Testis (tissue), 2 donors: ENCODE measurements at regions not wholly inside any gene's neighbourhood (a gene's known extent, or its start where the extent isn't known, plus 50 kb on each side); places are given as distances from the start of the nearest gene placed in this dataset.

Experiments
- DNase-seq: peaks from one replicate; pipeline ENCODE4 v3.0.0-alpha.2; 2019
- H3K27ac ChIP-seq, 2 donors: fragments of 200-600 bp; sonication (generic); one replicate each; pipeline ENCODE4 v1.5.1; 2019
- H3K27me3 ChIP-seq: fragments of 200-600 bp; sonication (generic); one replicate; pipeline ENCODE4 v1.5.1; 2019
- H3K36me3 ChIP-seq: fragments of 200-600 bp; sonication (generic); one replicate; pipeline ENCODE4 v1.5.1; 2017; ENCODE audit warnings: low read depth; ENCODE audit errors: missing control alignments
- H3K4me1 ChIP-seq: fragments of 200-600 bp; sonication (generic); one replicate; pipeline ENCODE4 v1.5.1; 2019
- H3K4me3 ChIP-seq, 2 donors: fragments of 200-600 bp; sonication (generic); one replicate each; pipeline ENCODE4 v1.5.1; 2017 to 2019
- H3K9me3 ChIP-seq: fragments of 200-600 bp; sonication (generic); one replicate; pipeline ENCODE4 v1.5.1; 2017
- CTCF ChIP-seq, 3 experiments: fragments of 450-650 bp in 2 of 3; fragments of 200-600 bp in 1 of 3; sonication (generic) in 1 of 3; IDR thresholded peaks; one replicate each; pipeline ENCODE4 v1.5.1; 2016 to 2019; ENCODE audit warnings: antibody characterized with exemption in 3 of 3, mild to moderate bottlenecking in 2 of 3, moderate library complexity in 1 of 3
- POLR2A ChIP-seq: fragments of 450-650 bp; IDR thresholded peaks from one replicate; pipeline ENCODE4 v1.6.1; 2017; ENCODE audit warnings: antibody characterized with exemption, mild to moderate bottlenecking, moderate library complexity
- WGBS, 2 donors: methylation state at CpG; one replicate each; pipeline ENCODE4 v1.1.5; 2018; 5-methylcytosine and 5-hydroxymethylcytosine counted together
- intact Hi-C: fragments of 100-400 bp; cut with DNase I; formaldehyde crosslinking; loops from one replicate; pipeline ENCODE4 v1.15.1; 2023; ENCODE audit warnings: low total_unique reads

GRCh38 chr2:173783382-173783781, 181.8 kb downstream of the SP3 start:
- intact Hi-C loops, result no loop called here
- no peak overlapping the region for H3K27ac ChIP-seq

GRCh38 chr2:173785813-173786212, 179.4 kb downstream of the SP3 start:
- DNase-seq, result no peak
- no peaks in the 10 kb centered on the region for H3K36me3 ChIP-seq
- H3K27ac ChIP-seq, result no peak overlapping the region
- no peak overlapping the region for H3K4me3 ChIP-seq
- no peaks in the 10 kb centered on the region for H3K9me3 ChIP-seq
- H3K4me1 ChIP-seq, result no peaks in the 10 kb centered on the region
- TF ChIP-seq POLR2A (no peak), CTCF (IDR thresholded peaks at IDR 0.05) (no peak)
- WGBS, 2 donors, result 92 to 93% methylated on average over 3 of the region's 3 CpGs
- intact Hi-C loops, result no loop called here
- H3K27me3 ChIP-seq, result no peaks in the 10 kb centered on the region

More at GRCh38 chr2:173783382-173783781, 181.8 kb downstream of the SP3 start:
- Histone ChIP-seq H3K36me3 (no peaks in the 10 kb centered on the region), H3K4me3 (no peak overlapping the region), H3K9me3 (no peaks in the 10 kb centered on the region), H3K27me3 (no peaks in the 10 kb centered on the region), H3K4me1 (no peaks in the 10 kb centered on the region)
- TF ChIP-seq POLR2A (no peak), CTCF (IDR thresholded peaks at IDR 0.05) (no peak)
- WGBS, 2 donors, result 56% methylated on average over 4 of the region's 4 CpGs
- no peak for DNase-seq

- WGBS, 2 donors, result 67 to 77% methylated on average over 7 of the region's 7 CpGs
- H3K27me3 ChIP-seq, result no peaks in the 10 kb centered on the region
- DNase-seq, result no peak
- TF ChIP-seq CTCF (IDR thresholded peaks at IDR 0.05) (no peak), POLR2A (no peak)
- H3K4me1 ChIP-seq, result no peaks in the 10 kb centered on the region
- no peak overlapping the region for H3K4me3 ChIP-seq
- no peaks in the 10 kb centered on the region for H3K36me3 ChIP-seq
- no peak overlapping the region for H3K27ac ChIP-seq
- no peaks in the 10 kb centered on the region for H3K9me3 ChIP-seq
- intact Hi-C loops, result no loop called here
Measured at GRCh38 chr2:173791502-173791901, 173.7 kb downstream of the SP3 start.

- intact Hi-C loops, result no loop called here
- Histone ChIP-seq H3K36me3 (no peaks in the 10 kb centered on the region), H3K27ac (no peak overlapping the region), H3K4me3 (no peak overlapping the region), H3K27me3 (no peaks in the 10 kb centered on the region), H3K4me1 (no peaks in the 10 kb centered on the region), H3K9me3 (no peaks in the 10 kb centered on the region)
- 90 to 97% methylated on average over 7 of the region's 7 CpGs for WGBS, 2 donors
- TF ChIP-seq POLR2A (no peak), CTCF (IDR thresholded peaks at IDR 0.05) (no peak)
- DNase-seq, result no peak
Measured at GRCh38 chr2:173792166-173792565, 173.0 kb downstream of the SP3 start.

GRCh38 chr2:173792741-173793140, 172.4 kb downstream of the SP3 start:
- Histone ChIP-seq H3K27ac (no peak overlapping the region), H3K9me3 (no peaks in the 10 kb centered on the region), H3K27me3 (no peaks in the 10 kb centered on the region), H3K4me3 (no peak overlapping the region), H3K36me3 (no peaks in the 10 kb centered on the region), H3K4me1 (no peaks in the 10 kb centered on the region)
- DNase-seq, result no peak
- 70 to 72% methylated on average over 3 of the region's 3 CpGs for WGBS, 2 donors
- intact Hi-C loops, result no loop called here
- no peak for TF ChIP-seq POLR2A
